HG03575 (cell line): ENCODE measurements at regions not wholly inside any gene's neighbourhood (a gene's known extent, or its start where the extent isn't known, plus 50 kb on each side); places are given as distances from the start of the nearest gene placed in this dataset.

Experiments
- ATAC-seq: cut with Tn5 transposase; IDR thresholded peaks from one replicate; pipeline ENCODE4 v1.9.1; 2021; ENCODE audit not compliant: unreplicated experiment, insufficient number of reproducible peaks, low FRiP score; ENCODE audit errors: extremely low read depth

DNA sequence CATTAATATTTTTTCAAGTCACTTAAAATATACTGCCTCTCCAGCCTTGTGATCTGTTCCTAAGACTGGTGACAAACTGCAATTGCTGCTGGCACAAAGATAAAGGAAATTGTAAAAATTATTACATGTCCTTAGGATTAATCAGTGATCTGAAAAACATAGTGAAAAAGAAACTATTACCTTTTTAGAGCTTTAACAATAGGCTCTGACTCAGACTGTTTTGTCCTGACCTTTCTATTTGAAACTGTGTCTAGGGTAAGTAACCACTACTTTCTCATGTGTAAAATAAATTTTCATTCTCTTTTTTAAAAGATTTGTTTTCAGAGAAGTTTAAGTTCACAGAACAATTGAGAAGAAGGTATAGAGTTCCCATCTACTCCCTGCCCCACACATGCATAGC, 80.4 kb upstream of the CLEC14A start:
- ATAC-seq = no peak

- ATAC-seq = no peak
Measured at GRCh38 chr14:38330275-38330674, 74.4 kb upstream of the CLEC14A start.

DNA sequence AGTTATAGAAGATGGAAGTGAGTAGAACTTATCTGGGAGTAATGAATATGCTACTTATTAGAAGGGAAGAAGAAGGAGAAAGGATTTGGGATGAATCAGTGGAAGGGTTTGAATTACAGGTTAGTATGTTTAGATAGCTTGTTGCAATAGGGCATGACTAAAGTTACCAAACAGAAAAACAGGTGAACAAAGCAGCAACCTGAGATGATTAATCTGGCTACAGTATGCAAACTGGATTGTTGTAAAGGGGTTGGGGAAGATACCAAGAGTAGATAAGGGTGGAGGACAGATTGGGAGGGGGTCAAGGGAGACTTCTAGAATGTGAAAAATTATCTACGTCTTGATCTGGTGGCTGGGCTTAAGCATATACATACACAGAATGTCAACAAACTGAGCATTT, 73.4 kb upstream of the CLEC14A start:
- ATAC-seq = no peak

GRCh38 chr14:38316922-38317321, 61.0 kb upstream of the CLEC14A start:
- no peak for ATAC-seq

DNA sequence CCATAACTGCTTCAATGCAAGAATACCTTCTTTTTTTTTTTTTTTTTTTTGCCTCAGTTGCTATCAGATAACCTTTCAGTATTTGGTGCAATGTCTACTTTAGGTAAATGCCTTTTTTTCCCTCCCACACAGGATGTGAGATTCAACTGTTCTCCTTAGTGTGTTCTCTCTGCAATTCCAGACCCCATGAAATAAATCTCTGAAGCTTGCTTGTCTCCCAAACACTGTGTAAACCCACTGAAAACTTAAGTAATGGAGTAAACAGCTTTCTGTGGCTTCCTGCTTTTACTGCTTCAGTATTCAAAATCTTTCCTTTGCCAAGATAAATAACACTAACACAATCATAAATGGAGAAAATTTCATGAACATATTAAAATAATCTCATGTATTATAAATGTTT, 55.8 kb upstream of the CLEC14A start:
- ATAC-seq = no peak

GRCh38 chr14:38310420-38310995, 54.6 kb upstream of the CLEC14A start:
- no peak for ATAC-seq

- ATAC-seq = no peak
Measured at GRCh38 chr14:38309522-38310277, 53.8 kb upstream of the CLEC14A start.
